ENCODE measurements at regions not wholly inside any gene's neighbourhood (a gene's known extent, or its start where the extent isn't known, plus 50 kb on each side); places are given as distances from the start of the nearest gene placed in this dataset.

DNA sequence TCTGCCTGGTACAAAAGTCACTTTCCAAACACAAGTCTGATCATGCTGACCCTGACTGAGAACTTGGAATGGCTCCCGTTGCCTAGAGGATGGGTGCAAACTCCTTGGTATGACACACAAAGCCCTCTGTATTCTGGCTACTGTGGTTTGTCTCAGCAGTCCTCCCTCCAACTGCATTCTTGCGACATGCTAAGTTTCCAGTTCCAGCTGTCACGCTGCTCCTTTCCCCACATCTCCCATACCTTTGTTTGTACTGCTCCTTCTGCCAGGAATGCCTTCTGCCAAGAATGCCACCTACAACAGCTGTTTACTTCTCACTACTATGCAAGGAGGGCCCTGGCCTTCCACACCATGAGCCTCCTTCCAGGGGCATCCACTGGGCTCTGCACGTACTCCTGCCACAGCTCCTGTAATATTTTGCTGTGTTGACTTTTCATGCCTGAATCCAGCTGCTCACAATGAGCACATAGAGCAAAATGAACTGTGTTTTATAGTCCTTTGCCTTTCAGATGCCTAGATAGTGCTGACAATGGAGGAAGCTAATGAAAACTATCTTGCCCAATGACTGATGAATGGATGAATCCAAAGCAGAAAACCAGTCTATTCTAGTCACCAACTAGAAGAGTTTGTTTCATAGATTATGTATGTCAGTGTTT is 543.7 kb downstream of the EFNB2 start:
- no peak overlapping the region for H3K4me3 ChIP-seq (ENCODE audit: low read depth in 1 of 2, low read length in 2 of 2)
- H3K4me2 ChIP-seq (ENCODE audit: insufficient read depth, low read length) = no peak overlapping the region
- no peaks in the 10 kb centered on the region for H3K79me2 ChIP-seq (ENCODE audit: insufficient read depth, low read length)
- no peaks in the 10 kb centered on the region for H3K27me3 ChIP-seq (ENCODE audit: insufficient read depth, low read length, poor library complexity)
- no peak overlapping the region for H2AFZ ChIP-seq (ENCODE audit: low read depth, low read length)
- ATAC-seq (ENCODE audit: insufficient read depth, low read depth) (peak; percentile 33; the same call in 1 of the 3 replicates), DNase-seq (no peak)
- H3K4me1 ChIP-seq (ENCODE audit: insufficient read depth, low read length) = no peaks in the 10 kb centered on the region
- H4K20me1 ChIP-seq (ENCODE audit: insufficient read depth, low read length) = no peaks in the 10 kb centered on the region
- TF ChIP-seq EZH2 (IDR thresholded peaks at IDR 0.05; ENCODE audit: borderline replicate concordance, low read depth, low read length, severe bottlenecking) = no peak
- TF ChIP-seq, protein P1, sequence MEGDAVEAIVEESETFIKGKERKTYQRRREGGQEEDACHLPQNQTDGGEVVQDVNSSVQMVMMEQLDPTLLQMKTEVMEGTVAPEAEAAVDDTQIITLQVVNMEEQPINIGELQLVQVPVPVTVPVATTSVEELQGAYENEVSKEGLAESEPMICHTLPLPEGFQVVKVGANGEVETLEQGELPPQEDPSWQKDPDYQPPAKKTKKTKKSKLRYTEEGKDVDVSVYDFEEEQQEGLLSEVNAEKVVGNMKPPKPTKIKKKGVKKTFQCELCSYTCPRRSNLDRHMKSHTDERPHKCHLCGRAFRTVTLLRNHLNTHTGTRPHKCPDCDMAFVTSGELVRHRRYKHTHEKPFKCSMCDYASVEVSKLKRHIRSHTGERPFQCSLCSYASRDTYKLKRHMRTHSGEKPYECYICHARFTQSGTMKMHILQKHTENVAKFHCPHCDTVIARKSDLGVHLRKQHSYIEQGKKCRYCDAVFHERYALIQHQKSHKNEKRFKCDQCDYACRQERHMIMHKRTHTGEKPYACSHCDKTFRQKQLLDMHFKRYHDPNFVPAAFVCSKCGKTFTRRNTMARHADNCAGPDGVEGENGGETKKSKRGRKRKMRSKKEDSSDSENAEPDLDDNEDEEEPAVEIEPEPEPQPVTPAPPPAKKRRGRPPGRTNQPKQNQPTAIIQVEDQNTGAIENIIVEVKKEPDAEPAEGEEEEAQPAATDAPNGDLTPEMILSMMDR (IDR thresholded peaks at IDR 0.05; ENCODE audit: borderline replicate concordance, extremely low read depth, low read length, poor library complexity, severe bottlenecking) = no peak
- no peaks in the 10 kb centered on the region for H3K36me3 ChIP-seq (ENCODE audit: insufficient read depth, low read length)
- no peak overlapping the region for H3K9ac ChIP-seq (ENCODE audit: low read depth, low read length)
- no peaks in the 10 kb centered on the region for H3K9me3 ChIP-seq (ENCODE audit: insufficient read depth, low read length, severe bottlenecking)
- no peak overlapping the region for H3K27ac ChIP-seq (ENCODE audit: low read length)

DNA sequence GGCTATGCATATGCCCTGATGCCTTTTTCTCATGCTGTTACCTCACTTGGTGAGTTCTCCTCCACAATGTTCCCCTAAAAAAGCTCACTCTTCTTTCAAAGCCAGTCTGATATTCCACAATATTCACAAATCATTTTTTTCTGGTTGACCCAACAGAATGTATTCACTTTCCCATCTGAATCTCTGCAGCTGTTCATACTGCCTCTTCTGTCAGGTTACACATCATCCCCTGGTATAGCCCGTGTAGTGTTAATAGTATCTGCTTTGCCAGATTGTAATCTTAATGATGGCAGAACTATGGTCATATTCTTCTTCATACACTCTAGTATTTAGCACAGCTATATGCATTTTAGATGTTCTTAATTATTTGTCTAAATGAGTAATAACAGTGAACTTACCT is 544.3 kb downstream of the EFNB2 start:
- no peaks in the 10 kb centered on the region for H3K9me3 ChIP-seq (ENCODE audit: insufficient read depth, low read length, severe bottlenecking)
- no peaks in the 10 kb centered on the region for H3K36me3 ChIP-seq (ENCODE audit: insufficient read depth, low read length)
- no peaks in the 10 kb centered on the region for H3K27me3 ChIP-seq (ENCODE audit: insufficient read depth, low read length, poor library complexity)
- H3K4me1 ChIP-seq (ENCODE audit: insufficient read depth, low read length) = no peaks in the 10 kb centered on the region
- no peak overlapping the region for H3K27ac ChIP-seq (ENCODE audit: low read length)
- no peaks in the 10 kb centered on the region for H4K20me1 ChIP-seq (ENCODE audit: insufficient read depth, low read length)
- no peak overlapping the region for H3K9ac ChIP-seq (ENCODE audit: low read depth, low read length)
- TF ChIP-seq EZH2 (IDR thresholded peaks at IDR 0.05; ENCODE audit: borderline replicate concordance, low read depth, low read length, severe bottlenecking) = no peak
- TF ChIP-seq, protein P1 (IDR thresholded peaks at IDR 0.05; ENCODE audit: borderline replicate concordance, extremely low read depth, low read length, poor library complexity, severe bottlenecking) = no peak
- no peak overlapping the region for H2AFZ ChIP-seq (ENCODE audit: low read depth, low read length)
- ATAC-seq (ENCODE audit: insufficient read depth, low read depth) (no peak), DNase-seq (no peak)
- H3K79me2 ChIP-seq (ENCODE audit: insufficient read depth, low read length) = no peaks in the 10 kb centered on the region
- no peak overlapping the region for H3K4me3 ChIP-seq (ENCODE audit: low read depth in 1 of 2, low read length in 2 of 2)
- no peak overlapping the region for H3K4me2 ChIP-seq (ENCODE audit: insufficient read depth, low read length)

DNA sequence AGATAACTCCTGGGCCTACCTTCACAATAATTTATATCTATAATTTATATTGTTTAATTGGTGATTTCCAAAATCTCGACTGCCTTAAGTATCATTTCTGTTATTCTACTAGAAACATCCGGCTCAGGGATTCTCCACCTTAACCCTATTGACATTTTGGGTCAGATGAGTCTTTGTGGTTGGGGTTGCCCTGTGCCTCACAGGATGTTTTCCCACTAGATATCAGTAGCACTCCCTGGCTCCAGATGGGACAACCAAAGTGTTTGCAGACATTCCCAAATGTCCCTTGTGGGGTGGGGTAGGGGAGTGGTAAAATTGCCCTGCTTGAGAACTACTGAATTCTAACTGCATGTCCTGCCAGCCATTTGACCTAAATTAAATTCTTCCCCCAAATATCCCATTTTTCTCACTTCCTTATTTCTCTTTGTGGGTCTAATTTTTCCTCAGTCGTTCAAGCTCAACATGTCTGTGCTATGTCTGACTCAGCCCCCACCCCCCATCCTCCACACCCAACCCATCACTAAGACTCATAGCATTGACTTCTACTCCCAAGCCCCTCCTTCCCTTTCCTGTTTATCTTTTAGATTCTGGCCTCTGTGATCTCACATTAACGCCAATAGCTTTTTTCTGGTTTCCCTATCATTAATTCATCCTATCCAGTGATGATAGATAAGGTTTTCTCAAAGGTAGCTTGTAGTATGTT is 545.1 kb downstream of the EFNB2 start:
- Histone ChIP-seq H3K4me1 (ENCODE audit: insufficient read depth, low read length) (peaks cover 1% of the 10 kb centered on the region; the same call in 1 of the 2 replicates), H3K4me3 (ENCODE audit: low read depth in 1 of 2, low read length in 2 of 2) (no peak overlapping the region), H2AFZ (ENCODE audit: low read depth, low read length) (no peak overlapping the region), H3K27ac (ENCODE audit: low read length) (no peak overlapping the region), H3K36me3 (ENCODE audit: insufficient read depth, low read length) (no peaks in the 10 kb centered on the region), H3K4me2 (ENCODE audit: insufficient read depth, low read length) (no peak overlapping the region), H3K9me3 (ENCODE audit: insufficient read depth, low read length, severe bottlenecking) (no peaks in the 10 kb centered on the region), H3K27me3 (ENCODE audit: insufficient read depth, low read length, poor library complexity) (no peaks in the 10 kb centered on the region), H3K9ac (ENCODE audit: low read depth, low read length) (no peak overlapping the region), H4K20me1 (ENCODE audit: insufficient read depth, low read length) (no peaks in the 10 kb centered on the region), H3K79me2 (ENCODE audit: insufficient read depth, low read length) (no peaks in the 10 kb centered on the region)
- TF ChIP-seq EZH2 (IDR thresholded peaks at IDR 0.05; ENCODE audit: borderline replicate concordance, low read depth, low read length, severe bottlenecking) = no peak
- TF ChIP-seq, protein P1 (IDR thresholded peaks at IDR 0.05; ENCODE audit: borderline replicate concordance, extremely low read depth, low read length, poor library complexity, severe bottlenecking) = no peak
- no peak for ATAC-seq (ENCODE audit: insufficient read depth, low read depth)
- DNase-seq = no peak
